IPS DF 4.7 (cell line): ENCODE measurements at regions not wholly inside any gene's neighbourhood (a gene's known extent, or its start where the extent isn't known, plus 50 kb on each side); places are given as distances from the start of the nearest gene placed in this dataset.
A peak's percentile ranks its signal among the peaks of the same experiment; 100 is the strongest.

ENCODE experiments used
- DNase-seq: peaks from one replicate; pipeline ENCODE4 v3.0.0-alpha.2; 2013; ENCODE audit warnings: low spot score; ENCODE audit errors: extremely low read depth

DNA sequence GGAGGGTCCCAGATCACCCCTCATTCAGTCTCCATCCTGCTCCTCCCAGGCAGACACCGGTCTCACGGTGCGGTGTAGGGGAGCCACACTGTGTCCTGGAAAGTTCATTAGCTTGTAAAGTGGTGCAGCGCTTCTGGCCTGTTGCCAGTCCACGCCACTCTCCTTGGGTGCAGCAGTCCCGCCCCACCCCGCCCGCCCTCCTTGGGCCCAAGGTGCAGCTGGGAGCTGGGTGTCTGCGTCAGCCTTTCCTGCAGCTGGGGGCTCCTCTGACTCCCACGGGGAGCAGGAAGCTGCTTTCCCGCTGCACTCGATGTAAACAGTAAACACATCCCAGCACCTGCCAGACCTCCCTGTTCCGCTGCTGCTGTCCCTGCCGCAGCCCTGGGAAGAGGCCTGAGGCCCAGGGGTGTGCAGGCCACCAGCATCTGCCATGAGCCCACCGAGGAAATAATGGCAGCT is 53.8 kb upstream of the ASB18 start:
- DNase-seq: no peak

DNA sequence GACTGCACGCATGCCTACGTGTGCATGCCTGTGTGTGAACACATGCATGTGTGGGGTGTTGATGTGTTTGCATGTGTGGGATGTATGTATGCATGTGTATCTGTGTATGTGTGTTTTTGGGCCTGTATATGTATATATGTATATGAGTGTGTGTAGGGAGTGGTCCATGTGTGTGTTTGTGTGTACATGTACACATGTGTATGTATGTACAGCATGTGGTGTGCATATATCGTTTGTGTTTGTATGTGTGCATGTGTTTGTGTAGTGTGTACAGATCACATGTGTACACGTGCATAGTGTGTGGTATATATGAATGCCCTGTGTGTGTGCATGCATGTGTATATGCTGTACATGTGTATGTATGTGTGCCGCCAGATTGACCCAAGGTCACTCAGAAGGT is 54.2 kb upstream of the ASB18 start:
- DNase-seq: no peak

DNA sequence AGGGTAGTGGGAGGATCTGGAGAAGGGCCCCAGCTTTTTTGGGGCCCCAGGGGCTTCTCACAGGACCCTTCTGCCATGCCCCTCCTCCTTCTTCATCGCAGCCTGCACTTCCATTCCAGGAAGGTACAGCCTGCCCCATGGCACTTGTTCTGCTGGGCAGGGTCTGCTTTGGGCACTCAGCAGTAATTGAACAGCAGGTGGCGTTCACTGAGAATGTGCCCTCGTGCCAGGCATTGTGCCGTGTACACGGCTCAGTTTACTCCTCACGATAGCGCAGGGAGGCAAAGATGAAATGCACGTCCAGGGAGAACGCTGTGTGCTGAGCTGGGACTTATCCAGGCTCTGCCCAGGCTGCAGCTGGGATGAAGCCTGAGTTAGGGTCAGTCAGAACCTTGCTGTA is 54.8 kb upstream of the ASB18 start:
- no peak for DNase-seq

DNA sequence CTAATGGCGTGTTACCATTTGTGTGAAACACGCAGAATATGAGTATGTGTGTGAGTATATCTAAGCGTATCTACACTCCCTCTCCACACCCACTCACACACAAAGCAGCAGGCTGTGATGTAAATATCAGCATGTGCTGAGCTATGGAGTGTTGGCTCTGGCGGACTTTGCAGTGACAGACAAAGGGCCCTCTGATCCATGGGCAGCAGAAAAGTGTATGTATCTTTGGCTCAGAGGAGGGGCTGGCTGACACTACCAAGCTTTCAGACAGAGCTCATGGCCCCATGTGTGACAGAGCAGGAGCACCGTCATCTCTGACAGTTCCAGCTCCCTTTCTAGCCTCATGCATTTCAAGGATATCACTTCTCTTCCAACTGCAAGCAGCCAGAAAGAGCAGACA is 57.2 kb upstream of the ASB18 start:
- no peak for DNase-seq

DNA sequence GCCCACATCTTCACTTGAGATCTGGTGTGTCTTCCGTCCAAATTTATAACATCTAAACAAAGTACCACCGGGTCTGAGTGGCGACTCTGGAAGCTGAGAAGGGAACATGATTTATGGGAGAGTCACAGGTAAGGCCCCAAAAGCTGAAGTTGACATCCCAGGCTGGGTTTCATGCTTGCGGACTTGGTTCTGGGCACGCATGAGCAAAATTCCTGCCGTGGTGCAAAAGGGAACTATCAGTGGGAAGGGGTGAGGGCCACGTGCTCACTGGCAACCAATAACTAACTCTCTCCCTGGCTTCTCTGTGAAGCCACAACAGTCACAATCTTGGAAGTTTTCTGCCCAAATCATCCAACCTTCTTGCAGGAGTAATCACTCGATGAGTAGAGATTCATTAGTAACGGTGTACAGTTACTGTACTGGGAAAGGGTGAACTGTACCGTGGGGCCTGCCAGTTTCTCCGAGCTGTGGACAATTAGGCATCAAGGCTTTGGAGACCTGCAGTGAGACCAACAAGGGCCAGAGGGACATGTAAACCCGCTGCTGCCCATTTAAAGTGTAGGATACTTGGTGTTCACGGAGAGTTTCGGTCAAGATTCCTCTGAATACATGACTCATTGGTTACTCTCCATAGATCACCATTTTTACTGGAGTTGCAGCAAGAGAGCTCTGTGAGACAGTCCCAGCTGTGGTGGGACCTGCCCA is 69.4 kb upstream of the ASB18 start:
- no peak for DNase-seq

DNA sequence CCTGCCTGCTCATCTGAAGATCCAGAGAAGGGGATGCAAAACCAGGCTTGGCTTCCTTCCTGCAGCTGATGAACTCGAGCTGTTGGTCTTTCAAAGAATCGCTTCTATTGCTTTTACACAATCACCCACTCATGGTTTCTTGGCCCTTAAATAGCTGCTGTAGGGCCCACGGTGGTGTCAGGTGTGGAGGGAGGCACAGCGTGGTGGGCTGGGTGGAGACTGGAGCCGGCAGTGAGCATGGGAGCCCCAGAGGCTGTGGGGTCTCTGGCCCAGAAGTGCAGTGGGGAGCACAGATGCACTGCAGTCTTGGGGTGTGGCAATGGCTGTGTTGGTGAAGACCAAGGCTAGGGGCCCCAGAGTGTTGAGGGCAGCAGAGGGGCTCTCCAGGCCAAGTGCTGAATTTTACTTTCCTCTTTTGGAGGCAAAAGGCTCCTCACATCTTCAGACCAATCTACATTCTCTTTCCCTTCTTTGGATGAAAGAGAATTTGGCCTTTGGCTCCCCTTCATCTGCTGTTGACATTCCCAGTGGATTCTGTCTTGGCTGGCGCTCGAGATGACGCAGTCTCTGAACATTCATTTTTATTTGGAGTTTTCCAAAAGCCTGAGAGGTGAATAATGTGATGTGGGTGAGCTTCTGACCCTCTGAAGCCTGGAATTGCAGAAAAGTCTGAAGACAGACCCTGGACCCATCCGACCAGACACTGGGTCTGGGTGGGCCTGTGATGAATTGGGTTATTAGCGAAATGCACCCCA is 70.1 kb upstream of the ASB18 start:
- DNase-seq: no peak

DNA sequence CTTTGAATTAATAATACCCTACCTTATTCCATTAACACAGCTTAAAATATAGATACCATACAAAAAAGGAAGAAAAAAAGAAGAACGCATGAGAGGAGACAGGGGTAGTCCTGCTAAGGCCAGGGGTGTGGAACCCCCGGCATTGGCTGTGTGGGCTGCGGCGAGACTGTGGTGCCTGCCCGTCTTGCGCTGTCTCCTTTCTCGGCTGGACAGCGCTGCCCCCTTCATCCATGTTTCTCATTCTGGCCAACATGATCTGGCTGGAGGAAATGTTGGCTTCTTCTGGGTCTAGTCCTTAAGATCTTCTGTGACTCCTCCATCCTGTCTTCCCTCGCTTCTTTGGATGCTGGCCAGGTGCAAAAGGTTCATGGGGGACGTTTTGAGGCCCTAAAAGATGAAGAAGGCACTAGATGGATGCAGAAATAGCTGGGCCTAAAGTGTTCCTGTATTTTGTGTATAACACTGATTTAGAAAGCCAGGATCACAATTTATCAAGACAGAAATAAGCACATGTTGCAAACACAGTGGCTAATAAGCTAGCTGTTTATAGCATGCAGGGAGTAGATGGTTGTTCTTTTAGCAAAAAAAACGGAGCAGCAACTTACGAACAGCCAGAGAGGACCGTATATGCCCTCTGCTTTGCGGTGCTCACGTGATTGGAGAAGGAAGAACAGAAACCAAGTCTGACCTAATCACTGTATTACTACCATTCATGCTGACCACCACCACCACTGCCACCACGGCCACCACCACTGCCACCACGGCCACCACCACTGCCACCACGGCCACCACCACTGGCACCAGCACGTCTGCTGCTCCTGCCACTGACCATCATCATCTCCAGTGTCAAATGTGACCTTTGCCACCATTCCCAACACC is 71.7 kb upstream of the ASB18 start:
- DNase-seq: no peak

DNA sequence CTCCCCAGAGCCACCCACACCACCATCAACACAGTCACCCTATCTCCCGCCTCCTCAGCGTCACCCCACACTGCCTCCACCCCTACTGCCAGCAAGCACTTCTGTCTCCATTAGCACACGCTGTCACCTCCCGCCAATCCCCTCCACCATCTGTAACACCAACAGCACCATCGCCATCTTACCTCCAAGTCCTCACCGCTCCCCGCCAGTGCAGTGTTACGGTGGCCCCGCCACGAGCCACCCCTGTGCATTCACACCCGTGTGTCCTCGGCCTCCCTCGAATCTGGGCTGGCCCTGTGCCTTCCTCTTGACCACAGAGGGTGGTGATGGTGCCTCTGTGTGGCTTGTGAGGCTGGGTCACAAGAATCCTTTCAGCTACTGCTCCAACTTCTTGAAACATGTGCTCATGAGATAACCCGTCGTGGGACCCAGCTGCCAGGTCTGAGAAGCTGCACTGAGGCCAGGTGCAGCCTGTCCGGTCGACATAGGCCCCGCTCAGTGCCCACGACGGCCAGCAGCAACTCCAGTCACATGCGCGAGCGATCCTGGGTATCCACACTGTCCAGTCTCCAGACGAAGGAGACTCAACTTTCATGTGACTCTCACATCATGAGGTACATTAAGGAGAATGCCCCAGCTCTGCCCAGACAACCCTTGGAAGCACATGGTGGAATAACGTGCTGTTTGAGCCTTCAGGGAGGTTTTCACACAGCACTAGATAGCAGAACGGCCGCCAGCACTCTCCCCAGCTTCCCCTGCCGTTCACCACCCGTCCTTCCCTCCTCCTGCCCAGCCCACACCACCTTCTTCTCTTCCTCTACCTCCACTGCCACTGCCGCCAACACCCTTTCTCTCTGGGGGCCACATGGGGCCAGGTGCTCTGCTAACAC is 72.6 kb upstream of the ASB18 start:
- DNase-seq: no peak

DNA sequence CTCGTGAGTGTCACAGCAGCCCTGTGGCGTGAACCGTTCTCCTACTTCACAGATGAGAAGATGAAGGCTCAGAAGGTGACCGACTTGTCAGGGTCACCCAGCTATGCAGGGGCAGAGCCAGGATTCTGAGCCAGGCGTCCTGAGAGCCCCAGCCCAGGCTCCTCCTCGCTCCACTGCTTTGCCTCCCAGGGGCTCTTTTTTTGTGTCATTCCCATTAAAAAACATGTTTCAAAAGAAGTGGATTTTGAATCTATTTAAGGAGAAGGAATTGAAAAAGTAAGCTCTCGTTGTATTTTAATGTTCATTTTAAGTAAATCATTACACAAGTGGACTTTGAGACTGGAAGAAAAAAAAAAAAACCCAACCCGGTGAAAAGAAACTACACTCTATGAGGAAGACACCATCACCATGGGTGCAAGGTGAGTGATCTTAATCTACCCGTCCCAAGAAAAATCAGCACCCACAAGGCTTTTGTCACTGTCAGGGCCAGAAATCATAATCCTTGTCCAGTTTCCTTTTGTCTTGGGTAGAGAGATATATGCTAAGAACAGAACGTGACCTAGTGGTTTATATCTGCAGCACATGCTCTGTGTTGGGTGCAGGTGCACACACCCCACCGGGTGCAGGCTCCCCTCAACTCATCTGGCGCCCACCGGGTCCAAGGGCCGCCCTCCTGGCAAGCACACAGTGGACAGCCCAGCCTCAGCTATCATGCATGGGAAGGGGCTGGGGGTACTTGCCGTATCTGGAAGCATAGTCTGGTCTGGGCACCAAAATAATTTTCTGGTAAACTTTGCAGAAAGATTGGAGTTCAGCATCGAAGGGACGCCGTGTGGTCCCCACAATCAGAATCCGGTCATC is 73.5 kb upstream of the ASB18 start:
- no peak for DNase-seq

DNA sequence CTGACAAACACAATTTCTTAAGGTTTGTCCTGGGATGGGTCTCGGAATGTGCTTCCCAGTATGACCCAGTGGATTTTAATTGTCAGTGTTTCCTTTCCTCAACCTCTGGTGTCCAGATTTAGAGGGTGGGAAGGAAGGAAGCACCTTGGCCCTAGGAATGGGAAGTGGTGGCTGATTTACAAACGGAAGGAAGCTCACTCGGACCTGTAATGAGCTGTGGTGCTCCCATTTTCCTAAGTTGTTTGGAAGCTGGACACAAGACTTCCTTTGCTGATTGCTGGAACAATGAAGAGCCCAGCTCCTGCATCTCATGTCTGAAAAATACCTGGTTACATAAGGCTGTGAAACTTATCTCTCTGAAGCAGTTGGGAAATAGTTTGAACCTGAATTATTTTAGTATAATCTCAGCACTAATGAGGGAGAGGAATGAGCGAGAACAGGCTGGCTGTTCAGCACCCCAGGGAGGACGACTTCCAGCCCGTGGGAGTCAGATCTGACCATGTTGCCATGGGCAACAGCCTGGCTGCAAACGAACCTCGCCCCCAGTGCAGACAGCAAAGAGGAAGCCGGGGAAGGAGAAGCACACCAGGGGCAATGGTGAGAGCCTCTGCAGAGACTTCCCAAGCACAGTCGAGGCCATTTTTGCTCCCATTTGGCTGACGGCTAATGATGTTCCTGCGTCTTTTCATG is 74.4 kb upstream of the ASB18 start:
- DNase-seq: no peak

DNA sequence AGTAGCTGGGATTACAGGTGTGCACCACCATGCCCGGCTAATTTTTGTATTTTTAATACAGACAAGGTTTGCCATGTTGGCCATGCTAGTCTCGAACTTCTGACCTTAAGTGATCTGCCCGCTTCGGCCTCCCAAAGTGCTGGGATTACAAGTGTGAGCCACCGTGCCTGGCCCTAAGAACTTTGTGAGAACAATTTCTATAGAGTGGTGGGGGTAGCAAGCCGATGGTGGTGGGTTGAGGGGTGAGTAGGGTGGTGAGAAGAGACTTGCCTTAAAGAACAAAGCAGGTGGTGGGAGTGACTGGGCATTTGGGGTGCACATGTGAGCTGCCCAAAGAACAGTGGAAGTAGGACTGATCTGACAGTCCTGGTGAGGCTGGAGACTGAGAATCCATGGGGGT is 76.0 kb upstream of the ASB18 start:
- DNase-seq: no peak

DNA sequence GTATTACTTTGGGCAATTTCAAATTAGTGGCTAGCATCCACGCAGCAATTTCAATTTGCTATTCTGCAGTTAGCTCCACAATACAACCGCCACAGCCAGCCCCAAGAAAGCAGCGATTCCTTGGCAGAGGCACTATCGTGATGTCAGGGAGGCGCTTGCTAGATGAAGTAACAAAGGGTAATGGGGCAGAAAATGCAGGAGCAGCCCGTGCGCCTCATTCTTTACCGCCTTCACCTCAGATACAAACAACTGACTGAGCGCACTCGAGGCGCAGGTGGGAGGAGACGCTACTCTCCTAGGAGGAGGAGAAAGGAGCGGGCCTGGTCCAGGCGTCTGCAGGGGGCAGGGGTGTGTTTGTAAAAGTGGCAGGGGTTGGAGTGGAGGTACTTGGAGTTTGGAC is 76.9 kb upstream of the ASB18 start:
- no peak for DNase-seq

DNA sequence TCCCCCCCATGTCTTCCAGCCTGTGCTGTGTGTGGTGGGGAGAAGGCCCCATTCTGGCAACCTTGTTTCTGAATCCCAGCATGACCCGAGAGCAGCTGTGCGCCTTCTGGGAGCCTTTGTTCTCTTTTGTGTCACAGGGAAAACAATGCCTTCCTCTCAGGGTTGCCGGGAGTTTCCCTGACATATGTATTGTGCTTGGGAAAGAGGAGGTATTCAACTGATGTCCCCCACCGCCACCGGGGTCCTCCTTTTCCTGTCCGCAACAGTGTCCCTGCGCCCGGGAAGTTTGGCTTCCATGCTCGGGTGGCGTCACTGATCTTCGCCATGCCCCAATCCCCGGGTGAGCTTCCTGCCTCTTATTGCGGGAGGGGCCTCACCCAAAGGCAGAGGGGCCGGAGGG is 77.5 kb upstream of the ASB18 start:
- DNase-seq: no peak

DNA sequence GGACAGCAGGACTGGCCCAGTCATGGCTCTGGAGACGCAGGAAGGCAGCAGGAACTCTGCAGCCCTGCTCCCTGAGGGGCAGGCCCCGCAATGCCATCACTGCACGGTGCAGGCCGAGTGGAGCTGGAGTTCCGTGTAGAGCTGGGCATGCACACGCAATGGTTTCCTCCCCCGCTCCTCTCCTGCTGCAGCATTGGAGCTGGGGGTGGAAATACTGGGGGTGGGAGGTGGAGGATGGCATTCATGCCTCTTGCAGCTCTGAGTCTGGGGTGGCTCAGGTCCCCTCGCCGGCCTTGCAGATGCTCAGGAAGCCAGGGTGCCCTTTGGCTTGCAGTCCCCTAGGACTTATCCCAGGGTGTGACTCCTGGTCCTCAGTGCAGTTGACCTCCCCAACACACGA is 78.3 kb upstream of the ASB18 start:
- DNase-seq: no peak

DNA sequence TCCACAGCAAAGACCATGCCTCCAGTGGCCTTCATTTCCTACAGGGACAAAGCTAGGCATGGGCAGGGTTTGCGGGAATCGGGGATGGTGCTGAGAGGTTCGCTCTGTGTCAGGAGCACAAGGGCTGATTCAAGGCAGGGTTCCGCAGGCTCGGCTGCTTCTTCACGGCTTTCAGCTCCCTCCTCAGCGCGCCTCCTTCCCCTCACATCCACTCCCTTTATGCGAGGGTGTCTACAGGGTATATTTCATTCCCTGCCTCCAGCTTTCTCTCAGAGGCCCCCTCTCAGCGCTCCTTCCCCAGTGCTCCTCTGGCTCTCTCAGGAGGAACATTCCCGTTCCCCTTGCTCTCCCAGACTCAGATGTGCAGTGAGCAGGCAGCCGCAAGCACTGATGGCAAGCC is 78.7 kb upstream of the ASB18 start:
- no peak for DNase-seq

DNA sequence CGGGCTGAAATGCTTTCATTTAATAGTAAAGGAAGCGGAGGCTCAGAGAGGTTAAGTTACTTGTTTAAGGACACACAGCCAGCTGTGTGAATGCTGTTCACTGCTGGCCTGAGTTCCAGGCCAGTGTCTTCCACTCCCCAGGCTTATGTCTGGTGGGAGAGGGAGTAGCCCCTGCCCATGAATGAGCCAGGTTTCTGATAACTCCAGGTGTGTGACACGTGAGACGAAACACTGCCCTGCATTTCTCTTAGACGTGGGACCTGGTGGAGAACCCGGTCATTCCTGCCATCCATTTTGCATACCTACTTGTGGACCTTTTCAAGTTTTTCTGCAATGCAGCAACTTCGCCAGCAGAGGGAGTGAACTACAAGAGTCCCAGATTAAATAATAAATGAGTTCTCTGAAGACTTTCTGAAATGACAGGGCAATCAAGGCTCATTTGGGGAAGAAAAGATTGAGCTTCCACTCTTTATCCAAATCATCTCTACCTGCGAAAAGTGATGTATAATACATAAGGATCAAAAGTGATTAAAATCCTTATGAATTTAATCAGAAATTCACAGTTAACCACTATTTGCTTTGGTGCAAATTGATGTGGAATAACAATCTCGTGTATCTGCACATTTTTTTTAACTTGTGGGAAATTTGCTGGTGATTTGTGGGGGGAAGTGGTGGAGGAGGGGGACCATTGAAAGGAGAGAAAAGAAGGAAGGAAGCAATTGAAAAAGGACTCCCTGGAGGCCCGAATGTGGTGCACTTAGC is 79.4 kb upstream of the ASB18 start:
- peak; percentile 51 for DNase-seq

DNA sequence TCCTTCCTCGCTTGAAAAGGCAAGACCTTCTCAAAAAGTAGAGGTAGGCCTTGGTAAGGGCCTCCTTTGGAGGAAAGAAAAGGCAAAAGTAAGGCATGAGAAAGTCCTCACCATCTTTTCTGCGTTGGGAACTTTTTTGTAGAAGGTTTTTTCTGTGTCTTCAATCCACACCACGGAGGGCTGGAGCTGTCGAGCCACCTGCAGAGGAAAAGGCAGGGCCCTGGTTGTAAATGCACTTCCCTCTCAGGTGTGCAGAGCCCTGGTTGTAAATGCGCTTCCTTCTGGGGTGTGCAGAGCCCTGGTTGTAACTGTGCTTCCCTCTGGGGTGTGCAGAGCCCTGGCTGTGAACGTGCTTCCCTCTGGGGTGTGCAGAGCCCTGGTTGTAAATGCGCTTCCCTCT is 80.2 kb upstream of the ASB18 start:
- DNase-seq: no peak

DNA sequence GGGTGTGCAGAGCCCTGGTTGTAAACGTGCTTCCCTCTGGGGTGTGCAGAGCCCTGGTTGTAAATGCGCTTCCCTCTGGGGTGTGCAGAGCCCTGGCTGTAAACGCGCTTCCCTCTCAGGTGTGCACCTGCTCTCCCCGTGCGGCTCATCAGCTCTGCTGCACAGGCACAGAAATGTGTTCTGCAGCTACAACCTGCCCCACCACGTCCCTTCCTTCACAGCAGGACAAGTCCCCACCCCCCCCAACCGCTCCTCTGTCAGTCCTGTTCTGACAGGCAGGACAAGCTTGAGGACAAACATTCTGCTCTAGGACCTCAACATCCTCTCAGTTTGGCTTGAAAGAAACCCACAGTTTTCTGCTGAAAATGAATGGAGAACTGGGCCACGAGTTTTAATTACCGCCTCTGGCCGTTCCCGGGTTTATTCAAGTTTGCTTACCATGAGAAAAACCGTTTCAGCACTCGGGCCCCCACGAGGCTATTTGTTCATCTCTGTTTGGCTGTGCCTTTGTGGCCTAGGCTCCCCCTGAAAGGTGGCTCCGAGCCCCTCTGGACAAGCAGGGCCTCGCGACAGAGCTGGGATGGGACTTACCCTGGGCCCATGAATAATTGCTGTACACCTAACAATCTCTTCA is 81.0 kb upstream of the ASB18 start:
- no peak for DNase-seq
